ENCODE measurements at regions not wholly inside any gene's neighbourhood (a gene's known extent, or its start where the extent isn't known, plus 50 kb on each side); places are given as distances from the start of the nearest gene placed in this dataset.

DNA sequence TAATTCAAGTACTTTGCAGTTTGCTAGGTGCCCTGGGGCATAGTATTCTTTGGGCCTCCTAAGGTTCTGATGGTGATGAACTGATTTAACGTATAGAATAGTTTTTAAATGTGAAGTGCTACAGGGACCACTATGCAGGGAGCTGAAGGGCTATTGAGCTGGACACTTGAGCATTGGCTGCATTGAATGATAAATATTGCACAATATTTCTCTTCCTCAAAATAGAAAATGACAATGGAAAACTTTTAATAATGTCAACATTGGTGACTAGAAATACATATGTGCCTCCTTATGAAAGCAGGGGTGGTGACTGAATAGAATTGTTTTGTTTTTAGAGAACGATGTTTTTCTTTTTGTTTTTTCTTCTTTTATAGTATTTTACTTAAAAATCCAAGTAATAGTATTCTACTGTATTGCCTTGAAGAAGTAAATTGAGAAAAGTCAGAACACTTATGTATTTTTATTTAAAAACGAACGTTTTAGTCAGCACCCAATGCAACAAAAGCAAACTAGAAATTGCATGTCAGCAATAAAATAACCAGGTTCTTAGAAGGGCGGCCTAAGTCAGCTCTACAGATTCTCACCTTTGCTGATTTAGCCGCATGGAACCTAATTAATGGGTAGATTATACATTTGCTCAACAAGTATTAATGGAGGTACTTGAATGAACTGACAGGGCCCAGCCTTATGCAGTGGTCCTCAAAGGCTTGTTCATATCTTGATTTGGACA lies 244.0 kb upstream of the KLF6 start:
- Mint-ChIP-seq H3K9me3 (no peaks in the 10 kb centered on the region), H3K4me1 (peaks cover 8% of the 10 kb centered on the region), H3K27me3 (no peaks in the 10 kb centered on the region), H3K36me3 (no peaks in the 10 kb centered on the region), H3K4me3 (no peak overlapping the region), H3K27ac (no peak overlapping the region)
- DNase-seq (ENCODE audit: low spot score in 2 of 2) (no peak), ATAC-seq (ENCODE audit: low read depth) (no peak)

DNA sequence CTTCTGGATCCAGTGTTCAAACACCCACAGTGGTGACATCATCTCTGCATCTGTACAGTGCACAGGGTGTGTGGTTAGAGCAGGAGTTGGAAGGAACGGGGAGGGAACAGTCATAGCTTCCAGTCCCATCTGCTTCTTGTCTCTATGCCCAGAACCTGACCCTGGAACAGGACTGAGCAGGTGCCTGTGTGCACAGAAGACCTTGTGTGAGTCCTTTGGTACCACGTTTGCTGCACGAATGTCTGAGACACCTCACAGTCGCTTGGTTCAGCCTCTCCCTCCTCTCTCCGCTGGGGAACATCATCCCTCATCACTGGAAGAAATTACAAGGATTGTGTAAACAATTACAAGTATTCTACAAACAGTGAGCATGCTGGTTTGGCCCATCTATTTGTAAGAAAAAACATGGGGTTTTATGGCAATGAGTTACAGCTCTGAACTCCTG lies 243.0 kb upstream of the KLF6 start:
- ATAC-seq (ENCODE audit: low read depth) = no peak

DNA sequence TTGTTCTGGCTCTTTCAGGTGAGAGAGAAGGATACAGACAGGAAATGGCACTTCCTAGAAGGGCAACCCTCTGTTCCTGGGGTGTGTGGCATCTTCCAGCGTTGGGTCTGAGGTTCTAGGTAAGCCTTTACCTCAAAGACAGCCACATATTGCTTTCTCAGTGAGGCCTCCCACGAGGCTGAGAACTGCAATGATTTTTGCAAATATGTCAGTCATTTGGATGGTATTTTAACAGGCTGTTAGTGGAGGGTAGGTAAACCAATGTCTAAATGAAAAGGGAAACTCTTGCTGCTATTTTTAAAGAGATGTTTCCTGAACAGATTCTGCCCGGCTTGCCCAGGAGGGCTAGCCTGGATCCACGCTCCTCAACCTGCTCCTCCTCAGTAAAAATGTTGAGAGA lies 240.3 kb upstream of the KLF6 start:
- ATAC-seq (ENCODE audit: low read depth) (no peak), DNase-seq (ENCODE audit: low spot score in 2 of 2) (no peak)
- peaks cover 2% of the 10 kb centered on the region for H3K36me3 Mint-ChIP-seq
- H3K27ac Mint-ChIP-seq = no peak overlapping the region
- H3K27me3 Mint-ChIP-seq = peaks cover 2% of the 10 kb centered on the region
- H3K9me3 Mint-ChIP-seq = peaks cover 6% of the 10 kb centered on the region
- H3K4me1 Mint-ChIP-seq = peaks cover 2% of the 10 kb centered on the region
- no peak overlapping the region for H3K4me3 Mint-ChIP-seq

More for the DNA sequence above, 243.0 kb upstream of the KLF6 start:
- H3K4me3 Mint-ChIP-seq = no peak overlapping the region
- no peaks in the 10 kb centered on the region for H3K9me3 Mint-ChIP-seq
- no peak for DNase-seq (ENCODE audit: low spot score in 2 of 2)
- H3K36me3 Mint-ChIP-seq = no peaks in the 10 kb centered on the region
- no peak overlapping the region for H3K27ac Mint-ChIP-seq
- H3K4me1 Mint-ChIP-seq = peaks cover 3% of the 10 kb centered on the region
- peaks cover 2% of the 10 kb centered on the region for H3K27me3 Mint-ChIP-seq

DNA sequence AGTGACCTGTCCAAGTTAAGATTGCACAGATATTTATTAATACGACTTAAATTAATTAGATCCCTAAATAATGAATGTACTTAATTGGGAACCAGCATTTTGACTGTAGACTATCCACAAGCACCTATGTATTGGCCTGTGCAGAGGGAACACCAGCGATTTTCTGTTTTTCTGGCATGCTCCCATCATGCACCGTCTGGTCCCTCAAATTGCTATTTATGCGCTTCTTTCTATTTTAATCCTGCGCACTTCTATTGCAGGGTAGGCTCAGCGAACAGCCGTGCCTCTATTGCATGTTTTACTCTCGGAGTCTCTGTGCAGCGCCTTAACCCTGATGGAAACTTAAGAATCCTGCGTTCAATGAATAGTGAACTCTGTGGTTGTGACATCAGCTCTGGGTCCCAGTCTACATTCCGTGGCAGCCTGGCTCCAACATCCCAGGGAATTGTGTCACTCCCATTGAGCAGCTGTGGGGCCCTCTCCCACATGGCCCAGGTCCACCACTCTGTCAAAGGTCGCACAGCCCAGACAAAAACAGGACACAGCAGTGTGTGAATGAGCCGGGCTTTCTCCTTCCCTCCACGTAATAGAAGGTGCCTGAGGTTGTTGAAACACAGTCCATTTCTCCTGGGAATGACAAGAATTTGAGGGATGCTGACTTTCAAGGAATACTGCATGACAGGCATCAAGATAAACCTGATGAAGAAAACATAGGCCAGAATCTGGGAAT lies 239.7 kb upstream of the KLF6 start:
- Mint-ChIP-seq H3K36me3 (peaks cover 2% of the 10 kb centered on the region), H3K9me3 (peaks cover 6% of the 10 kb centered on the region), H3K27me3 (peaks cover 2% of the 10 kb centered on the region), H3K4me3 (no peak overlapping the region), H3K27ac (no peak overlapping the region), H3K4me1 (peaks cover 2% of the 10 kb centered on the region)
- DNase-seq (ENCODE audit: low spot score in 2 of 2) = no peak
- ATAC-seq (ENCODE audit: low read depth) = no peak

DNA sequence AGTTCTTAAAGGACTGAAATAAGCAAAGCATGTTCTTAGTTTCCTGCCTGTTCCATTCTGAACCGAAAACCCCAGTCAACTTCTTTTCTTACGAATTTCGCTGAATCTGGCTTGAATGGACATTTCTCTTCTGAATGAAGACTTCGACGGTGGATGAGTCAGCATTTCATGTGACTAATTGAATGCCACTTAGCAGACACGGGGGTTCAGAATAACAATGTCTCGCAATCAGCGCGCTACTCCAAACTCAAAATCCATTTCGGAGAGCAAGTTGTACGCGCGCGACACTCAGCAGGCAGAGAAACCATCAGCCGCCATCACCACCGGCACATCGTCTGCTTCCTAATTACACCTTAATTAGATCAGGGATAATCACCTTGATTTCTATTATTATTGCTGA lies 239.0 kb upstream of the KLF6 start:
- Mint-ChIP-seq H3K27me3 (peaks cover 2% of the 10 kb centered on the region), H3K4me1 (peaks cover 2% of the 10 kb centered on the region), H3K27ac (no peak overlapping the region), H3K36me3 (peaks cover 2% of the 10 kb centered on the region), H3K9me3 (peaks cover 6% of the 10 kb centered on the region), H3K4me3 (no peak overlapping the region)
- ATAC-seq (ENCODE audit: low read depth) (no peak), DNase-seq (ENCODE audit: low spot score in 2 of 2) (no peak)

DNA sequence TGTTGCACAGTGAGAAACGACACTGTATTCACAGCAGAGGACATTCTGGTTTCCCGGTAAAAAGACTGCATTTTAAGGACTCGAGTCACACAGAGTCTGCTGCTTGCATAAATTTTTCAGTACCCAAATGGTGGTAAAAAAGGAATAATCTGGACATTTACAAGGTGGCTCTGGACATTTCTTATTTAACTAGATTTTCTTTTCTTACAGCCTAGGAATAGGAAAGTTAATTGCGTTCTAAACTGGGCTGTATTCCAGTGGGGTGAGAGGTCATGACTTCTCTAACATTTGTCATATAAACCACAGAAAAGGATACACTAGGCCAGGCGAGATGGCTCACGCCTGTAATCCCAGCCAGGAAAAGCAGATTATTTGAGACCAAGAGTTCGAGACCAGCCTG lies 237.5 kb upstream of the KLF6 start:
- ATAC-seq (ENCODE audit: low read depth) = no peak
- Mint-ChIP-seq H3K27ac (no peak overlapping the region), H3K27me3 (peaks cover 2% of the 10 kb centered on the region)

DNA sequence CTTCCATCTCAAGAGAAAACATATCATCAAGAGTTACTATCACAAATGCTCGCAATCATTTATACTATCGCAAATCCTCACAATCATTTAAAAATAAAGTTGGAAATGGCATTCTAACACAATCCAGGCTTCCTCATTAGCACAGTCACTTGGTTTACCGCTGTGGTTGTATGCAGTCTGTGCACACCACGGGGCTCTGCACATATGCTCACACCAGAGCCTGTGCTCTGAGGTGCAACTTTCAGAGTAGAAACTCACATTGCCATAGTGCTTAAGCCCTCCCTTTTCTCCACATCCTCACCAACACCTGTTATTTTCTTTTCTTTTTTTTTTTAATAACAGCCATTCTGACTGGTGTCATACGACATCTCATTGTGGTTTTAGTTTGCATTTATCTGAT lies 235.6 kb upstream of the KLF6 start:
- Mint-ChIP-seq H3K27ac (no peak overlapping the region), H3K9me3 (peaks cover 6% of the 10 kb centered on the region), H3K4me3 (no peak overlapping the region), H3K36me3 (peaks cover 2% of the 10 kb centered on the region), H3K4me1 (peaks cover 6% of the 10 kb centered on the region), H3K27me3 (peaks cover 2% of the 10 kb centered on the region)
- ATAC-seq (ENCODE audit: low read depth) = no peak
- no peak for DNase-seq (ENCODE audit: low spot score in 2 of 2)

More for the DNA sequence above, 237.5 kb upstream of the KLF6 start:
- Mint-ChIP-seq H3K36me3 (peaks cover 2% of the 10 kb centered on the region), H3K4me3 (no peak overlapping the region), H3K9me3 (peaks cover 6% of the 10 kb centered on the region), H3K4me1 (peaks cover 6% of the 10 kb centered on the region)
- no peak for DNase-seq (ENCODE audit: low spot score in 2 of 2)

DNA sequence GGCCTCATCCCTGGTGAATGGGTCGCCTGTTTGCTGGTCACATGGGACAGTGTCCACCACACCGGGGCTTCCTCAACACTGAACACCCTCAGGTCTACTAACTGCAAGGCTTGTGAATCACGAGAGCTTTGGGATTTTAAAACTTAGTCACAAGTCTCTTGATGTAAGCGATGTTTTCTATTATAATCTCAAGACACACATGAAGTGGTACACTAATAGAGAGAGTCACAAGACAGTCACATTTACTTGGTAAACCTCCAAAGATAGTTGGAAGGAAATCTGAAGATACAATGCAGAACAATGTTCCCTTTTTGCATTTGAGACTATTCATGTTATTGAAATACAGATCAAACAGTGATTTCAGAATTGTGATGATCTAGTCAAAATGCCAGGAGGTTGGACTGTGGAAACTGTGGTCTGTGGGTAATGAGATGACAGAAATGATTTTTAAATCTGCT lies 233.1 kb upstream of the KLF6 start:
- peaks cover 14% of the 10 kb centered on the region for H3K4me1 Mint-ChIP-seq
- DNase-seq (ENCODE audit: low spot score in 2 of 2) (no peak), ATAC-seq (ENCODE audit: low read depth) (no peak)
- no peak overlapping the region for H3K4me3 Mint-ChIP-seq
- H3K27ac Mint-ChIP-seq = no peak overlapping the region
- peaks cover 2% of the 10 kb centered on the region for H3K36me3 Mint-ChIP-seq
- H3K9me3 Mint-ChIP-seq = peaks cover 6% of the 10 kb centered on the region
- H3K27me3 Mint-ChIP-seq = no peaks in the 10 kb centered on the region

DNA sequence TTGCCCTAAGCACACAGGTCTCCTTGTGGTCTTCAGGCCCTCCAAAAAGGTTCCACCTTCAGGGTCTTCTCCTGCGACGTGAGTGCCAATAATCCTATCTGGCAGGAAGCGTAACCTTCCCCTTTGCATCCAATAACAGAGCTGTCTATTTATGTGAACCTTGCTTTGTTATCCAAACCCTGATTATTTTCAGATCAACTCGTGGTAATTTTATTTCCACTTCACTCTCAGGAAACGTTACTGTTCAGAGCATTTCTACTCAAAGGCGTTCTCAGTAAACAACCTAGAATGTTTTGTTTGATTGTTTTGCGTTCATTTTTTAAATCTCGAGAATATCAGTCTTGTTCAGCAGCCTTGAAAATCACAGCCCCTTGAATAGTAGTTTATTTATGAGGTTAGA lies 232.3 kb upstream of the KLF6 start:
- ATAC-seq (ENCODE audit: low read depth) (no peak), DNase-seq (ENCODE audit: low spot score in 2 of 2) (no peak)
- Mint-ChIP-seq H3K4me1 (peaks cover 18% of the 10 kb centered on the region), H3K27me3 (no peaks in the 10 kb centered on the region), H3K4me3 (no peak overlapping the region), H3K27ac (no peak overlapping the region), H3K9me3 (peaks cover 6% of the 10 kb centered on the region), H3K36me3 (peaks cover 2% of the 10 kb centered on the region)

DNA sequence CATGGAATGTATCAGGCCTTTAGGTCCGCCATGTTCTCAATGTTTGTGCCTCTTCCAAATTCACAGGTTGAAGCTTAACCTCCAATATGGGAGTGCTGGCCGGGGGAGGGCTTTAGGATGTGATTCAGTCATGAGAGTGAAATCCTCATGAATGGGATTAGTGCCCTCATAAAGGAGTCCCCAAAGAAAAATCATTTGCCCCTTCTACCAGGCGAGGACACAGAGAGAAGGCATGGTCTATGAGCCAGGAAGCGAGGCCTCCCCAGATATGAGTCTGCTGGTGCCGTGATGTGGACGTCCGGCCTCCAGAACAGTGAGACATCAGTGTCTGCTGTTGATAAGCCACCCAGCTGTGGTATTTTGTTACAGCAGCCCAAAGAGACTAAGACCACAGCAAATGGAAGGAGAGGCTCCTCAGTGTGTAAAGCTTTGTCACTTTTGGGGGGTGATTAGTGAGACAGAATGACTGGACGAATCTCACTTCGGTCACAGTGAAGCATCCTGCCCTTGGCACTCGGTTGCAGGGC lies 231.3 kb upstream of the KLF6 start:
- peaks cover 4% of the 10 kb centered on the region for H3K9me3 Mint-ChIP-seq
- DNase-seq (ENCODE audit: low spot score in 2 of 2) (no peak), ATAC-seq (ENCODE audit: low read depth) (no peak)
- H3K27me3 Mint-ChIP-seq = no peaks in the 10 kb centered on the region
- H3K36me3 Mint-ChIP-seq = peaks cover under 1% of the 10 kb centered on the region
- no peak overlapping the region for H3K4me3 Mint-ChIP-seq
- no peak overlapping the region for H3K27ac Mint-ChIP-seq
- H3K4me1 Mint-ChIP-seq = peaks cover 18% of the 10 kb centered on the region

DNA sequence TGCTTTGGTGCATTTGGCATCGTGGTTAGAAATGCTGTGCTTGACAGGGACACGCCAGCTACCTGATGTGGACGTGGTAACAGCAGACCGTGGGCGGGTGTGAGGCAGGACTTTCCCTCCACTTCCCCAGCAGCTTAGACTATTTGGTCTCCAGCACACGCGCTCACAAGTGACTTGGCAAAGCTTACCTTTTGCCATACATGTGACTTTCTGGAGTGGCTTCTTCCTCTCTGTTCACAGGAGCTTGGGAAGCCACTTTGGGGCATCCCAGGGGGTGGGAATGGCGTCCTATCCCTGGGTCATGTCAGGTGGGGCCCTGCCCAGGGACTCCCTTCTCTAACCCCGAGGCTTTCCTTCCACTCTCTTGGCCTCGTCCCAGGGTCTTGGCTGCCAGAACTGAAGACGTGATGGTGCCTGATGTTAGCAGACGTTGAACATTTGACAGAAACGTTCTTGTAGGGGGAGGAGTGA lies 228.7 kb upstream of the KLF6 start:
- Mint-ChIP-seq H3K36me3 (no peaks in the 10 kb centered on the region), H3K27ac (peak overlapping the region; percentile 53), H3K27me3 (no peaks in the 10 kb centered on the region), H3K9me3 (no peaks in the 10 kb centered on the region), H3K4me1 (peaks cover 16% of the 10 kb centered on the region), H3K4me3 (peak overlapping the region; percentile 34)
- DNase-seq (ENCODE audit: low spot score in 2 of 2) (no peak), ATAC-seq (ENCODE audit: low read depth) (peak; percentile 79)

DNA sequence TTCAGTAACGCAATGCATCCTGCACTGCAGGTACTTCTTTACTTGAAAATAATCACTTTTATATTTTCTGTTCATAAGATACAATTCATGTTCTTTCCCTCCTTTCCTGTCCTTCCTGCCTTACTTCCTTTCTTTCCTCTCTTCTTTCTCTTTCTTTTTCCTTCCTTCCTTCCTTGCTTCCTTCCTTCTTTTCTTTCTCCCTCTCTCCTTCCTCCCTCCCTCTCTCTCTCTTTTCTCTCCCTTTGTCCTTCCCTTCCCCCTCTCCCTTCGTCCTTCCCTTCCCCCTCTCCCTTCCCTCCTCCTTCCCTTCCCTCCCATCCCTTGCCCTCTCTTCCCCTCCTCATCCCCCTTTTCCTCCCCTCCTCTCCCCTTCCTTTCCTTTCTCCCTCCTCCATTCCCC lies 227.8 kb upstream of the KLF6 start:
- Mint-ChIP-seq H3K36me3 (no peaks in the 10 kb centered on the region), H3K27me3 (no peaks in the 10 kb centered on the region), H3K9me3 (no peaks in the 10 kb centered on the region), H3K27ac (no peak overlapping the region), H3K4me3 (no peak overlapping the region), H3K4me1 (peaks cover 11% of the 10 kb centered on the region)
- ATAC-seq (ENCODE audit: low read depth) (no peak), DNase-seq (ENCODE audit: low spot score in 2 of 2) (no peak)

DNA sequence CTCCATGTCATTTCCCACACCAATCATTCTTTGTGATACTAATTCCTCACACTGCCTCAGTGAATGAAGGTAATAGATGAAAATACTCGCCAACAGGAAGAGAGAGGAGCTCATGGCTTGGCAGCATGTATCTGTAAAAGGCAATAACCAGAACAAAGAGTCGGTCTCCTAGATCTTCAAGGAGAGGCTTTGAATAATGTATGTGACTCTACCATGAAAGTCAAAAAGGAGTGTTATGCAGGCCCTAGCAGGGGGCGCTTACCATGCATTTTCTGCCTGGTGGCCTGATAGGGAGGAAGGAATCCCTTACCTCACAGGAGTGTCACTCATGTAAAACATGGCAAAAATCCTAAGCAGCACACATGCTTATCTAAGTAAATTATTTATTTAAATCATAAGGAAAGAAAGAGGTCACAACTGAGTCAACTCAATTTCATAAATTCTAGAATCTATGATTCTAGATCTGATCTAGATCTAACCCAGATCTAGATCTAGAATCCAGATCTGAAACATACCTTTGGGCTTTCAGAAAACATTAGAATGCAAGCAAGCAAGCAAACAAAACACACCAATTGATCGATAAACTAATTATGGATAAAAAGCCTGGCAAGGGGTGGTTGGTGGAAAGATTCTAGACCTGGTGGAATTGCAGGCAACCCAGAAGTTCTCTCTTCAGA lies 226.3 kb upstream of the KLF6 start:
- H3K27ac Mint-ChIP-seq = no peak overlapping the region
- no peak overlapping the region for H3K4me3 Mint-ChIP-seq
- ATAC-seq (ENCODE audit: low read depth) (no peak), DNase-seq (ENCODE audit: low spot score in 2 of 2) (no peak)
- H3K4me1 Mint-ChIP-seq = peaks cover 12% of the 10 kb centered on the region
- no peaks in the 10 kb centered on the region for H3K27me3 Mint-ChIP-seq
- H3K36me3 Mint-ChIP-seq = no peaks in the 10 kb centered on the region
- H3K9me3 Mint-ChIP-seq = no peaks in the 10 kb centered on the region

Data from memory B cell (primary cell).